Smooth muscle cell of the brain vasculature (primary cell): ENCODE measurements at regions not wholly inside any gene's neighbourhood (a gene's known extent, or its start where the extent isn't known, plus 50 kb on each side); places are given as distances from the start of the nearest gene placed in this dataset.
A peak's percentile ranks its signal among the peaks of the same experiment; 100 is the strongest.
"Not testable (repeated sequence)": the region's sequence is repeated elsewhere in the genome, so short reads cannot be mapped to it uniquely, and the experiment has no call there.

Experiments used
- DNase-seq: peaks from one replicate; pipeline ENCODE4 v3.0.0-alpha.2; 2012; ENCODE audit warnings: low read depth, low spot score

GRCh38 chr6:14987490-14987889 is 258.4 kb upstream of the JARID2 start:
- DNase-seq = no peak

DNA sequence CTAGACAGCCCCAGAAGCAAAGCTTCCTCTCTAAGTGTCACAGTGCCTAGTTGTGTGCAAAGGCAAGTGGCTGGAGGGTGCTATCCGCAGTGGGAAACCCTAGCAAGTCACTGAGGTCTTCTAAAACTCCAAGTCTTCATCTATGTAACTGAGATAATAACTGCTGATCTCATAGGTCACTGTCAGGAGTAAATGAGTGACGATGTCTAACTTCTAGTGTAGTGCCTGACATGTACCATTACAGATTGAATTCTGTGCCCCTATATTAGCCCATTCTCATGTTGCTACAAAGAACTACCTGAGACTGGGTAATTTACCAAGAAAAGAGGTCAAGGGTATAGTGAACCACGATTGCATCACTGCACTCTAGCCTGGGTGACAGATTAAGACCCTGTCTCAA is 253.5 kb upstream of the JARID2 start:
- DNase-seq = no peak

- DNase-seq = no peak
Observed at GRCh38 chr6:14995208-14995607, 250.7 kb upstream of the JARID2 start.

DNA sequence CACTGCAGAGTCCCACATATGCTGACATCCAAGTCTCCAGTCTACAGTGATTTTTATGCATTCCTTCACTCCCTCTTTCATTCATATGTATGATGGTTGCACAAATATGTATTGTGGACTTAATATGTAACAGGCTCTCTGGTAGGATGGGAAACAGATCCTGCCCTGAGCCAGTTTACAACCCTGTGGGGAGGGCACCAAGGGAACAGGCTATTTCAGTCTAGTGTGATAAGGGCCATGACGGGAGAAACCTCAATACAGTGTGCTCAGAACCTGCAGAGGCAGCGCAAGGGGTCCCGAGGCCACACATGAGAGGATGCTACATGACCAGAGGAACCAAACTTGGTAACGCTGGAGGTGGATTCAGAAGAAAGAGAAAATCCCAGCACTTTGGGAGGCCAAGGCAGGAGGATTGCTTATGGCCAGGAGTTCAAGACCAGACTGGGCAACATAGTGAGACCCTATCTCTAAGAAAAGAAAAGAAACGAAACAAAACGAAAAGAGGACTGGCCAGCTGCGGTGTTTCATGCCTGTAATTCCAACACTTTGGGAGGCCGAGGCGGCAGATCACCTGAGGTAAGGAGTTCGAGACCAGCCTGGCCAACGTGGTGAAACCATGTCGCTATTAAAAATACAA is 249.8 kb upstream of the JARID2 start:
- DNase-seq = no peak

DNA sequence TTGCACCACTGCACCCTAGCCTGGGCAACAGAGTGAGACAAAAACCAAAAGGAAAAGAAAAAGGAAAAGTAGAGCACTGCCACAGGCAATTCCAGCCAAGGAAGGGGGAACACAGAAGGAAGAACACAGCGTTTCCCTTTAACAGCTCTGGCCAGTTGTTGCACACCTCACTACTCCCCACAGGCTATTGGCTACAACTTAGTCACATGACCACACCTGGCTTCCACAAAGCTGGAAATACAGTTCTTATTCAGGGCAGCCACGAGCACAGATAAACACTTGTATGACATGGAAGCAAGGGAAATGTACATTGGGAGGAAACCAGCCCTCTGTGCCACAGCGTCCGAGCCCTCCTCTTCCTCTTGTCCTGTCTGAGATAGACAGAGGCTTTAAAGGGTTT is 249.0 kb upstream of the JARID2 start:
- DNase-seq = no peak

GRCh38 chr6:14997507-14997906 is 248.4 kb upstream of the JARID2 start:
- DNase-seq = no peak

- DNase-seq = no peak
Observed at GRCh38 chr6:14999106-14999505, 246.8 kb upstream of the JARID2 start.

GRCh38 chr6:15001326-15001910 is 244.5 kb upstream of the JARID2 start:
- no peak for DNase-seq

DNA sequence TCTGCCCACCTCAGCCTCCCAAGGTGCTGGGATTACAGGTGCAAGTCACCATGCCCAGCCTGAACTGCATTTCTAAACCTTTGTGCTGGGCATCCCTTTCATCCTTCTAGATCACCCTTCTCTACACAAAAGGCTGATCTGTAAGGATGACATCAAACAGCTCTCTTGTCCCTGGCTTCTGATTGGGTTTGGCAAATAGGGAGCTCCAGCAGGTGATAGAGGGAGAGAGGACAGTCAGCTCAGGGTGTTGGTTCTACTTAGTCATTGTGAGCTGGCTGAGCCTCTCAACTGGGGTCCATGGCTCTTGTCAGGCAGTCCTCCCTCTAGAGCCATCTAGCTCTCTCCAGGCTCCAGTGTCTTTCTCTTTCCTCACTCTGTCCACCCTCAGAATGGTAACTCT is 237.6 kb upstream of the JARID2 start:
- no peak for DNase-seq

GRCh38 chr6:15014958-15015357 is 230.9 kb upstream of the JARID2 start:
- no peak for DNase-seq

DNA sequence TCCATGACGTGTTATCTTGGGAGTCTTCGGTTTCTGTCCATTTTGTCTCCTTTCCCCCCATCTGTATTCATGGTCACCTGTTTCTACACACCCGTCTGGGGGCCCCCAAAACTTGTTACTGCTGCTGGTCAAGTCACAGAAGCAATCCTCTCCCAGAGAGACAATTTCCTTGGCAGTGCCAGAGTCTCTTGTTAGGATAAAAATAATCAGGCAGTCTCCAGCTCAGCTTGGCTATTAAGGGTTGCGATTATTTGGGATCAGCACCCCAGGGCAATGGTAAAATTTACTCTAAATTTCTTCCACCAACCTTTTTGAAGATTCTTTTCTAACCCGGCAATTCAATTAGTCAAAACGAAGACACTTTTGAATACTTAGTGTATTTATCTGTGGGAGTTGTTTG is 229.1 kb upstream of the JARID2 start:
- no peak for DNase-seq

DNA sequence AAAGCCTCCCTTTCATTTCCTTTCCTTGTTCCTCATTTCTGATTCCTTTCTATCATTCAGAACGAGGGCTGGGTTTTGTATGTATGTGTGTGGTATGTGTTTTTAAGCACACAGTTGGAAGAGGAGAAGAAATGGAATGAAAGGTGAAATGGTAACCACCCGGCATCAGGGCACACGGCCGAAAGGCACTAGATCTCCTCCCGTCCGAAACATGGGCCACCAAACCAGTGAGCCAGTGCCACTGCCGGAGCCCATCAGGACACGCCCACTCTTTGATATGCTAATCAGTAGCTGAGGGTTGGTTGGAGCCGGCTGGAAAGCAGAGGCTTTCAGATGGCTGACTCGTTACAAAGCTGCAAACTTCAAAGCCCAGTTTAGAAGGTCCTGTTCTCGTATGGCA is 228.6 kb upstream of the JARID2 start:
- DNase-seq = no peak

GRCh38 chr6:15017803-15018202 is 228.1 kb upstream of the JARID2 start:
- no peak for DNase-seq

- DNase-seq = no peak
Observed at GRCh38 chr6:15020119-15020770, 225.6 kb upstream of the JARID2 start.

DNA sequence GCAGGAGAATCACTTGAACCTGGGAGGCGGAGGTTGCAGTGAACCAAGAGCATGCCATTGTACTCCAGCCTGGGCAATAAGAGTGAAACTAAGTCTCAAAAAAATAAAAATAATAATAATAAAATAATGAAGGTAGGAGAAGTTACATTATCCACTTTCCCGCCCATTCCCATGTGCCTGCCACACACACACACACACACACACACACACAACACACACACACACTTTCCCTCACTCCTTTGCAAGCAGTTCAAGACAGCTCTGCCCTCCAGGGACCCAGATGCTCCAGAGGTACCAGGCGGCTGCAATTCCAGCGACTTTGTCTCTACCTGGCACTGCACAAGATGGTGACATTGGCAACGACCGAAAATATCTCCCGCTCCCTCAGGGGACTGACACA is 224.8 kb upstream of the JARID2 start:
- DNase-seq = no peak

GRCh38 chr6:15023018-15023417 is 222.9 kb upstream of the JARID2 start:
- DNase-seq = not testable (repeated sequence)

- DNase-seq = no peak
Observed at GRCh38 chr6:15023448-15023847, 222.4 kb upstream of the JARID2 start.

DNA sequence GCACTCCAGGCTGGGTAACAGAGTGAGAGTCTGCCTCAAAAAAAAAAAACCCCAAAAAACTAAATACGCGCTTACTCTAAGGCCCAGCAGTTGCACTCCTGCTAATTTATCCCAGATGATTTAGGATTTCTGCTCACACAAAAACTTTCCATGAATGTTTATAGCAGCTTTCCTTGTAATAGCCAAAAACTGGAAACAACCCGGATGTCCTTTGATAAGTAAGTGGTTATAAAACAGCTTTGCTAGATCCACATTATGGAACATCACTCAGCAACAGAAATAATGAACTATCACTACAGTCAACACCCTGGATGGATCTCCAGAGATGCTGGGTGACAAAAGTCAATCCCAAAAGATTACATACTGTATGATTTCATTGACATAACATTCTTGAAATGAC is 220.4 kb upstream of the JARID2 start:
- DNase-seq = no peak

DNA sequence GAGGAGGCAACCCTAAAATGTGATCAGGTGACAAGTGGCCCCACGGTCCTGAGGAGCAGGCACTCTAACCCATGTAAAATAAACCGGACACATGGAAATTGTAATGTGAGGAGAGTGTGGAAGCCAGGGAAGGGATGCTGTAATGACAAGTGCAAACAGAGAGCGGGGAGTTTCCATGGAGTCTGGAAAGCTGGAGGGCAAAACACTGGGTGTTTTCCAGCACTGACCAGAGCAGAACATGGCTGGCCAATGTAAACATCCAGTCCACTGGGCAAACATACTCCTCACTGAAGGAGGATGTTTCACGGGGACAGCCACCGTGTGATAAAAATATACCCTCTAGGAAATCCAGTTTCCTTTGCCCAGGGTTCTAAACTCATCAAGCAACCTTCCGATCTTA is 219.0 kb upstream of the JARID2 start:
- peak; percentile 23 for DNase-seq

GRCh38 chr6:15027472-15027871 is 218.4 kb upstream of the JARID2 start:
- DNase-seq = no peak

DNA sequence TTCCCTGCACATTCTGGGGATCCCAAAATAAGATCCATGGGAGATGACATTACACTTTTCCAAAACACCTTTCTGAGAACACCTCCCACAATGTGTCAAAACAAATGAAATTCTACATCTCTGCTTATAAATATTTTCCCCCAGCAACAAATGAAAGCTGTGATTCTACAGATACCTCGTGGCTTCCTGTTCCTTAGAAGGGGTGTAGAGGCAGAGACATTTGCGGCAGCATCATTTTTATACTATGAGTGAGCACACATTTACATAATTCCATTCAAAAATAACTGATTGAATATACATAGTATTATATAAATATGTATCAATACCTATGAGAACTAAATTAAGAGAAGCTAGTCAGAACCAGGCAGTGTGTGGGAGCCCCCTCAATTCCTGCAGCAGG is 213.9 kb upstream of the JARID2 start:
- DNase-seq = no peak

DNA sequence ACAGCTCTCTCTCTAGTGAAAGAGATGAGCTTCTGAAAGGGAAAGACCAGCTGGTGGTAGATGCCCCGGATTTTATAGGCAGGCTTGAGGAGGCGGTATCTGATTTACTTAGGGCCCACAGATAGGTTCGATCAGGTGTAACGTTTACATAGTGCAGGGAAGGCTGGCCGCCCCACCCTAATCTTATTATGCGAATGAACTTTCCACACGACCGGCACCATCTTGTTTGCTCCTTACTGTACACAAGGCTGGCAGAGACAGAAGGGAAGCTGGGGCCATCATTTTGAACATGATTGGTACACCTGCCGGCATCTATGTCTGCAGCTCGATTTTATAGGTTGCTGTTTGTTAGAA is 212.0 kb upstream of the JARID2 start:
- DNase-seq = no peak

GRCh38 chr6:15036690-15037245 is 209.1 kb upstream of the JARID2 start:
- DNase-seq = no peak
